HL-60 (cell line): ENCODE measurements at regions not wholly inside any gene's neighbourhood (a gene's known extent, or its start where the extent isn't known, plus 50 kb on each side); places are given as distances from the start of the nearest gene placed in this dataset.

Experiments
- POLR2AphosphoS5 ChIP-seq: IDR thresholded peaks from 2 replicates; pipeline ENCODE4 v1.6.1; 2012; ENCODE audit warnings: low read depth
- TF ChIP-seq, protein P1 (sequence below): IDR thresholded peaks from one replicate; pipeline ENCODE4 v1.5.1; 2011; ENCODE audit warnings: low read length, control low read depth, inconsistent platforms; ENCODE audit not compliant: insufficient read depth

DNA sequence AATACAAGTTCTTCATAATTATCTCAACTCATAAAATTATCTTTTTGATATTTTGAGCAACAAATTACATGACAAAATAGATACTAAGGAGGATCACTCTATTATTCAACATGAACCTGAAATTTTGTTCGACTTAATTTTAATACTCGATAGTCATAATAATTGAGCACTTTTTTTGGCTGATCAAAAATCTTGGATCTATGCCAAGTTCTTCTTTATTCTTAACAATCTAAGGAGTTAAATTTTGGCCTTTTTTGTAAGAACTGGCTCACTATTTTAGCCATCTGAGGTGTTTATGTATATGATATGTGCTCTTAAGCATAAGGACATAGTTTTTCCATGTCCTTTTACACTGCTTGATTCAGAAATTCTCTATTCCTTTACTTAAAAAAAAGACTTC, 996.1 kb upstream of the COX7C start:
- TF ChIP-seq, protein P1, sequence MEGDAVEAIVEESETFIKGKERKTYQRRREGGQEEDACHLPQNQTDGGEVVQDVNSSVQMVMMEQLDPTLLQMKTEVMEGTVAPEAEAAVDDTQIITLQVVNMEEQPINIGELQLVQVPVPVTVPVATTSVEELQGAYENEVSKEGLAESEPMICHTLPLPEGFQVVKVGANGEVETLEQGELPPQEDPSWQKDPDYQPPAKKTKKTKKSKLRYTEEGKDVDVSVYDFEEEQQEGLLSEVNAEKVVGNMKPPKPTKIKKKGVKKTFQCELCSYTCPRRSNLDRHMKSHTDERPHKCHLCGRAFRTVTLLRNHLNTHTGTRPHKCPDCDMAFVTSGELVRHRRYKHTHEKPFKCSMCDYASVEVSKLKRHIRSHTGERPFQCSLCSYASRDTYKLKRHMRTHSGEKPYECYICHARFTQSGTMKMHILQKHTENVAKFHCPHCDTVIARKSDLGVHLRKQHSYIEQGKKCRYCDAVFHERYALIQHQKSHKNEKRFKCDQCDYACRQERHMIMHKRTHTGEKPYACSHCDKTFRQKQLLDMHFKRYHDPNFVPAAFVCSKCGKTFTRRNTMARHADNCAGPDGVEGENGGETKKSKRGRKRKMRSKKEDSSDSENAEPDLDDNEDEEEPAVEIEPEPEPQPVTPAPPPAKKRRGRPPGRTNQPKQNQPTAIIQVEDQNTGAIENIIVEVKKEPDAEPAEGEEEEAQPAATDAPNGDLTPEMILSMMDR: no peak
- no peak for TF ChIP-seq POLR2AphosphoS5
